DMS 273 (cell line): ENCODE measurements at regions not wholly inside any gene's neighbourhood (a gene's known extent, or its start where the extent isn't known, plus 50 kb on each side); places are given as distances from the start of the nearest gene placed in this dataset.
A peak's percentile ranks its signal among the peaks of the same experiment; 100 is the strongest.

ENCODE experiments used
- DNase-seq: peaks from one replicate; lab custom pipeline; 2025; ENCODE audit not compliant: unreplicated experiment; lab: John Stamatoyannopoulos, UW

GRCh38 chr6:106773996-106774629 lies 144.7 kb downstream of the QRSL1 start:
- DNase-seq: no peak

DNA sequence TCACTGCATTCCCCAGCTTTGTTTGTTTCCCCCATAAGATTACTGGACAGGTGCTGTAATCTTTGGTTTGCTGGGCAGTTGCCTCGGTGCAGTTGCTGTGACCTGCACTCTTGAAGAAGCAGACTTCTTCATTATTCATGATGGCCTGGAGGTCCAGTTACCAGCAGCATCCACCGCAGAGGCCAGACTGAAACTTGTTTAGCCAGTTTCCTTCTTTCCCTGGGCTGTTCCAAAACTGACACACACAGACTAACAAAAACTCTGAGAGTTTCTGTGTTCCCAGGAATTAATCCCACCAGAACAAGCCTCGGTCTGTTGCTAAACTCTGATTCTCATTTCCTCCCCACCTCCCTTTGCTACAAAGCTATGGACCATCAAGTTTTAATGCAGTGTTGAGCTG lies 144.1 kb downstream of the QRSL1 start:
- DNase-seq: no peak

- no peak for DNase-seq
Observed at GRCh38 chr6:106772270-106773142, 143.1 kb downstream of the QRSL1 start.

- no peak for DNase-seq
Observed at GRCh38 chr6:106771822-106772221, 142.4 kb downstream of the QRSL1 start.

GRCh38 chr6:106770663-106771062 lies 141.3 kb downstream of the QRSL1 start:
- no peak for DNase-seq

- no peak for DNase-seq
Observed at GRCh38 chr6:106770081-106770480, 140.7 kb downstream of the QRSL1 start.

DNA sequence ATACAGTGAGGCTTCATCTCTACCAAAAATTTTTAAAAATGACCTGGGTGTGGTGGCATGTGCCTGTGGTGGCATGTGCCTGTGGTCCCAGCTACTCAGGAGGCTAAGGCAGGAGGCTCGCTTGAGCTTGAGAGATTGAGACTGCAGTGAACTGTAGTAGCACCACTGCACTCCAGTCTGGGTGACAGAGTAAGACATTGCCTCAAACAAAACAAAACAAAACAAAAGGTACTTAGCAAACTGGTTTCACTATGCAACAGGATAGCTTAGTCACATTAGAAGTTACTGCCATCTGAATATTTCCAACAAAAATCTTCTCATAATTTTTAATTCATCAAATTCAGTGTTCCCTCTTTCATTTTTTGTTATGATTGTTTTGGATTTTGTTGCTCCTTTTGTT lies 137.9 kb downstream of the QRSL1 start:
- no peak for DNase-seq

DNA sequence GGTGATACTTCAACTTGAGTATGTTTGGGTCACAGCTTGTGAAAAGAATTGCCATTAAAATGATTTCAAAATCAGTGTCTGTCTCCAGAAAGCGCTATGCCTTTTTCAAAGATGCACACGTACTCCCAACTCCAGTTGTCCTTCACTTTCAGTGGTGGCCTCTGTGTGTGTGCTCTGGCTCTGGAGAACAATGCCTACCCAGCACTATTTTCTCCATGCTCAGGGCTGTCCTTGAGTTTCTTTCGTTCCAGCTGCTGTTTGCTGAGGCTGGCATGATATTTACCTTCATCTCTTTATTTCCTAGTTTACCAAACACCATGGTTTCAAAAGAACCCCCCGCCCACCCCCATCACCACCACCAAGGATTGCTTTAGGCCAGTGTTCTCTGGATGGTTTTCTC lies 136.8 kb downstream of the QRSL1 start:
- DNase-seq: no peak

GRCh38 chr6:106765496-106765895 lies 136.1 kb downstream of the QRSL1 start:
- DNase-seq: no peak

GRCh38 chr6:106764353-106764980 lies 135.1 kb downstream of the QRSL1 start:
- DNase-seq: no peak

DNA sequence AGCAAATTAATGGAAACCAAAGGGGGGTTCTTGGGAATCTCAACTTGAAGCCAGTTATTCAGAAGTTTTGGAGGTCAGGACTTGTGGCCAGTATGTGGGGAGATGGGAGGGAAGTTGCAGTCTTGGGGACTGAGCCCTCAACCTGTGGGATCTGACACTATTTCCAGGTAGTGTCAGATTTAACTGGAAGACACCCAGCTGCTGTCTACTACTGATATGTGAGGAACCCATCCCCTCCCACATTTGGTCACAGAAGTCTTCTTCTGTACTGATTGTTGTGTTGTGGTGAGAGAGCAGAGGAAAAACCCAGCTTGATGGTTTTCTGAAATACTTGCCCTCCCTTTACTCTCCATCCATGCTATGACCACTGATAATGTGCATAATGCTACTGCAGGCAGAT lies 134.0 kb downstream of the QRSL1 start:
- no peak for DNase-seq

DNA sequence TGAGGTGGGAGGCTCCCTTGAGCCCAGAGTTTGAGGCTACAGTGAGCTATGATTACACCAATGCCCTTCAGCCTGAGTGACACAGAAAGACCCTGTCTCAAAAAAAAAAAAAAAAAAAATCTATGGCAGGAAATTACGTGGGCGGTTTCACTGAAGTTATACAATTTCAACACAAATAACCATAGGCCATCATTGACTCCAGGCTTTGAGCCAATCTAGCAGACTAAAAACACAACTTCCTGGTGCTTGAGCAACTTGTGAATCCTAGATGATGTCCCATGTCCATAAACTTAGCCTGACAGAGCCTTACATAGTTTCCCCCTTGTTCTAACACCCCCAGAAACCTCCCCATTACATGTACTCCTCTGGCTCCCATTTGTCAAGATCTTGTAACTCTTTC lies 131.8 kb downstream of the QRSL1 start:
- no peak for DNase-seq

DNA sequence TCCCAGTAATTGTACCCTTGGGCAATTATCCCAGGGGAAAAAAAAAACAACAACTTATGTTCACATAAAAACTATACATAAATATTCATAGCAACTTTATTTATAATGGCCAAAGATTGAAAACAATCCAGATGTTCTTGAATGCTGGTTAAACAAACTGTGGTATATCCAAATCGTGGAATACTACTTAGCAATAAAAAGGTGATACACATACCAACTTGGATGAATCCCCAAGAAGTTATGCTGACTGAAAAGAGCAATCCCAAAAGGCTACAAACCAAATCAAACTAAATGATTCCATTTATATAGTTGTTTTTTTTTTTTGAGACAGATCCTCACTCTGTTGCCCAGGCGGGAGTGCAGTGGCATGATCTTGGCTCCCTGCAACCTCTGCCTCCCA lies 129.7 kb downstream of the QRSL1 start:
- DNase-seq: no peak

GRCh38 chr6:106757722-106758467 lies 128.5 kb downstream of the QRSL1 start:
- peak; percentile 12 for DNase-seq

GRCh38 chr6:106757267-106757666 lies 127.9 kb downstream of the QRSL1 start:
- peak; percentile 30 for DNase-seq

DNA sequence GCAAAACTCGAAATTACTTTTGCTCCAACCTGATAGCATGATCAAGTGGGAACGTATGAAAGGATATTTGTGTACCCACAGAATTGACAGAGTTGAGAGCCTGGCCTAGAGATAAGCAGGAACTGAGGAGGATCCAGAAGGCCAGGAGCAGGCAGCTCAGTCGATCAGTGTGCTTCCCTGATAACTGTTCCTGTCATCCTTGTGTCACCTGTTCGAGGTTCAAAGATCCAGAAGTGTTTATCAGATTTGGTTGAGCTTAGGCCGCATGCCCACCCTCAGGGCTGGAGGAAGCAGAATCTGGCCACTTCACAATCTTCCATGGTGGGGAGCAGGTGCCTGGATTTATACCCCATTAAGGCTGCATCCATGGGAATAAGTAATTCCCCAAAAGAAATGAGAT lies 124.8 kb downstream of the QRSL1 start:
- DNase-seq: no peak

DNA sequence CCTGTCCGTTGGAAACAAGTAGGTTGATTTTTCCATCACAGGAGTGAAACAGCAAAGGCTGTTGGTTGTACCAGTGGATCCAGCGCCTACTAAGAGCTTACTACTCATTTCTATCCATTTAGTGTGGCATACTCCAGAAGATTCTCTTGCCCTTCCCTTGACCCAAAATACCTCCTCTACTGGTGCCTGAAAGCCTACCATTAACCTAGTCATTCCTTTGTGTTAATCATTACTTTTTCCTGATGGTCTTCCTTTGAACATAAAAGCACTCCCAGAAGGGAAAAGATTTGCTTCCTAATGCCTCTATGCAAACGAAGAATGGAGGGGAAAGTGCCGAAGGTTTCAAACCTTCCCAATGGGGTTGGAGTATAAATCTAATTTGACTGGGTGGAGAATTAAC lies 123.3 kb downstream of the QRSL1 start:
- no peak for DNase-seq

GRCh38 chr6:106751501-106752252 lies 122.3 kb downstream of the QRSL1 start:
- DNase-seq: peak; percentile 84

DNA sequence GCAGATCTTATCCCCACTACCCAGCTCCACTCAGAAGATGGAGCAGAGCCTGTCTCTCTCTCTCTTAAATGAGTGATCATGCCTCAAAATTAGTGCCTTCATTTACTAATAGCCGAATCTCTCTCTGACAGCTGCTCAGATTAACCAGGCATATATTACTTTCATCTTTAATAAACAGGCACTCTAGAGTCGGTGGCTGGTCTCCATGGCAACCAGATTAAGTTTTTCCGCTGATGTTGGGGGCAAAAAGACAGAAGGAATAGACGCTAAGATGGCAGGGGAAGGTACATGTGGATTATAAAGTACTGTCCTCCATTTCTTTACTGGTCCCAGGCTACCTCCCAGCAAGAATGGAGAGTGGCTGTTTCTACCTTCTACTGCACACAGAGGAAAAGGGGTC lies 121.6 kb downstream of the QRSL1 start:
- peak; percentile 45 for DNase-seq

DNA sequence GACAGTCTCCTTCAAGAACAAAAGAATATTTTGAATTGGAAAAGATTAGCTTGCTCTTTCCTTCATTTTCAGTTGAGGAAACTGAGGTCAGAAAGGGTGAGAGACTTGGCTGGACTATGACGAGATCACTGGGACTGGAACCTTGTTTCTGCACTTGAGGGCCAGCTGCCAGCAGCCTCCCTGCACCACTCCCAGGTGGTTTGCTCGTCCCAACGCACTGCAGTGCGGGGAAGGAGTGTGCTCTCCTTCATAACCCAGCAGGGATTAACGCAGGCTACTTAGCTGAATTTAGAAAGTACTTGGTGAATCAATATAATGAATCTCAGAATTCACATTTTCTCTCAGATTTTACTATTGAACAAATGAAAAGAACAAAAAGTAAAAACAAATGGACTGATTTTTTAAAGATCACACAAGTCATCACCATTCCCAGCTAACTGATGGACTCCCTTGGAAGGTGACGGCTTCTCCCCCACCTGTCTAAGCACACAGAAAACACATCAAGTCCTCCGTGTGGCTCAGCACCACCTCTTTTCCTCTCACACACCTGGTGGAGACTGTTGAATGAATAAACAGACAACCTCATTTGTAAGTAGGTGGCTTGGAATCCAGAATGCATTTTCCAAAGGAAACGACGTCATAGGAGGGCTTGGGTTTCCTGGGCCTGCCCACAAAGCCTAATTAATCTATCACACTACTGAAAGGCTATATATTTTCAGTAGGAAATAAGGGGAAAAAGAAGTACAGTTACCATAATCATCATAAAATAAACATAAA lies 121.0 kb downstream of the QRSL1 start:
- DNase-seq: no peak
